HG02678 (cell line): ENCODE measurements at regions not wholly inside any gene's neighbourhood (a gene's known extent, or its start where the extent isn't known, plus 50 kb on each side); places are given as distances from the start of the nearest gene placed in this dataset.
"Not testable (repeated sequence)": the region's sequence is repeated elsewhere in the genome, so short reads cannot be mapped to it uniquely, and the experiment has no call there.

ENCODE experiments used
- ATAC-seq: cut with Tn5 transposase; IDR thresholded peaks from one replicate; pipeline ENCODE4 v1.9.1; 2021; ENCODE audit warnings: mild to moderate bottlenecking, moderate library complexity; ENCODE audit not compliant: unreplicated experiment

DNA sequence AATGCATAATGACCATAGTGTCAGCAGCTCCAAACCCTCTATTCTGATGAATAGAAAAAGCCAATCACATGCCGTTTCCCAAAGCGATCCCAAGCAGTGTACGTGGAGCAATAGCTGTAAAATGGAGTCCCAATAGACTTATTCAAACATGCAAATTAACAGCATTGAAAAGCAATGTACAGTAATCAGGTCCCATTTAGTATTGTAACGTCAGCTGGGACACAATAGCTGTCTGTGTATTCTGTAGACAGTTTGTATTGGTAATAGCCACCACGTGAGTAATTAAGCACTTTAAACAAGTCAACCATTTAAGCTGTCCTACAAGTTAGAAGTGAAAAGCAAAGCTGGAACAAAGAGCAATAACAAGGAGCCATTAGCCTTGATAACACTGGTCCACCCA lies 698.2 kb downstream of the PCDH17 start:
- ATAC-seq, result no peak

DNA sequence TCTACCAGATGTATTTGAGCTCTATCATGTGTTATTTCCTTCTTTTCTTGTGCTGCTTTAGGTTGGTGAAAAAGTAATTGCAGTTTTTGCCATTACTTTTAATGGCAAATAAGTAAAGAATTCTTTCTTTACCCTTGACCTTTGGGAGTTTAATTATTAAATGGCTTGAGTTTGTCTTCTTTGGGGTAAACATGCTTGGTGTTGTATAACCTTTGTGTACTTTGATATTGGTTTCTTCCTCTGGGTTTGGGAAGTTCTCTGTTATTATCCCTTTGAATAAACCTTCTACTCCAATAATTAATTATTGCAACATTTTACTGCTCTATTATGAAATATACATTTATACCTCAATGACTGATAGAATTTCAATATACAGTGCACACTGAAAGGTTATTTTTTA lies 709.4 kb downstream of the PCDH17 start:
- no peak for ATAC-seq

DNA sequence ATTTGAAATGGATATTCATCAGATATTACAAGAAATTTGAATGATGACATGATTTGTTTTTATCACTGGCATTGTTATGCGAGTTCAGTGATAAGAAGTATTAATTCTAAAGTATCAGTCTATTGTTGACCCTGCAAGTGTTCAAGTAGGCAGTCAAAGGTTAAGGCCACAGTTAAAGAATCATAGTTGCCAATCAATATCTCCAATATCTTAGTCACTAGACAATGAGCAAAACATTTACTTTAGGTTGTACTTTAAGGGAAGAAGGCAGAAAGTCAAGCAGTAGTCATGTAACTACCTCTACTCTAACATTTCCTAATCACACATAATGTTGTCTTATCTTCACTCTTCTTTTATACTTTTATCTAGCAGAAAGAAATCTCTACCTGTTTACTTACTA lies 709.8 kb downstream of the PCDH17 start:
- ATAC-seq, result no peak

DNA sequence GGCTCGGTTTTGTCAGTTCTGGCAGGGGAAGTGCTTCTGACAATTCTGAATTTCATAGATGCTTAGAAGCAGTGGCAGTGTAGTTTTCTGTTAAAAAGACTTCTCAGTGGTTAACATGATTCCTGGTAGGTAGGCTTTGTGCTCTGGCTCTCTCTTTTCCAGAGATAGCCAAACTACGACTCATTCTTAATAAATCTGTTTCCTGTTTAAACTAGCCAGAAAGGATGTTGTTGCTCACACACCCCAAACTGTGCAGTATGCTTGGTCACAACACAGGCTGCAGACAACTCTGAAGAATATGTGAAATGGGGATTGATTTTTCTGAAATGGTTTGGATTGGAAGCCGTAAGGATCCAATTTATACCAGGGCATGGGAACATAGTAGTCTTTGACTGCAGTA lies 711.5 kb downstream of the PCDH17 start:
- ATAC-seq, result no peak

DNA sequence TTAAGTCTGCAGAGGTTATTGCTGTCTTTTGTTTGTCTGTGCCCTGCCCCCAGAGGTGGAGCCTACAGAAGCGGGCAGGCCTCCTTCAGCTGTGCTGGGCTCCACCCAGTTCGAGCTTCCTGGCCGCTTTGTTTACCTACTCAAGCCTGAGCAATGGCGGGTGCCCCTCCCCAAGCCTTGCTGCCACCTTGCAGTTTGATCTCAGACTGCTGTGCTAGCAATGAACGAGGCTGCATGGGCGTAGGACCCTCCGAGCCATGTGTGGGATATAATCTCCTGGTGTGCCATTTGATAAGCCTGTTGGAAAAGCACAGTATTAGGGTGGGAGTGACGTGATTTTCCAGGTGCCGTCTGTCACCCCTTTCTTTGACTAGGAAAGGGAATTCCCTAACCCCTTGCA lies 720.6 kb downstream of the PCDH17 start:
- not testable (repeated sequence) for ATAC-seq

DNA sequence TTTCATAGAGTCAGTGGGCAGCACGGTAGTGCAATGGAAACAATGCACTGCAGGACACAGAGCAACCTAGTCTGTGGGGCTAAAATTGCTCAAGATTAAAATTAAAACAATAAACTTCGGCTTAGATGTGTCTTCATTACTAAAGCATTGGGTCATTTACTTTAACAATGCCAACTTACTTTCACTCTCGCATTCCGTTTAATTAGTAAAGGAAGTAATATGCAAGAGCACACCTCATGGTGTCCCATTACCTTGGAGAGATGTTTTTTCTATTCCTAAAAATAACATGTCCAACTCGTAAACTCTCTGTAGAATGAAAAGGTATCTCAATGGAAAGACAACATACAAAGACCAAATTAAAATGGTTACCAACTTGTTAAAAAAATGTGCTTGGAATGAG lies 738.4 kb downstream of the PCDH17 start:
- ATAC-seq, result no peak

DNA sequence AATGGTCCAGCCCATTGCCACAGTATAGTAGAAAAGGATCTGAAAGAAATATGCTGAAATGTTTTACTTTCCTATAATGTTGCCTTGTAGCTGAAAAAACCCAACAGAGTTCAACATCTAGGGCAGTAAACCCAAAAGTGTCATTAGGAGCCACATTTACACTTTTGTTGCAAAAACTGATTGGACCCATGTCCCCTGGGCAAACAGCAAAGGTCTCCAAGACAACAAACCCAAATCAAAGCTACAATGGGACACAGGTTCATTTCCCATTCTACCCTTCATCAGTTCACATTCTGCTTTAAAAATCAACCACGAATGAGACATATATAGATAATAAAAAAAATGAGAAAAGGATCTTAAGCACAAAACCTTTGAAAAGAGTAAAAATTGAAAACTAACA lies 744.8 kb downstream of the PCDH17 start:
- ATAC-seq, result no peak

DNA sequence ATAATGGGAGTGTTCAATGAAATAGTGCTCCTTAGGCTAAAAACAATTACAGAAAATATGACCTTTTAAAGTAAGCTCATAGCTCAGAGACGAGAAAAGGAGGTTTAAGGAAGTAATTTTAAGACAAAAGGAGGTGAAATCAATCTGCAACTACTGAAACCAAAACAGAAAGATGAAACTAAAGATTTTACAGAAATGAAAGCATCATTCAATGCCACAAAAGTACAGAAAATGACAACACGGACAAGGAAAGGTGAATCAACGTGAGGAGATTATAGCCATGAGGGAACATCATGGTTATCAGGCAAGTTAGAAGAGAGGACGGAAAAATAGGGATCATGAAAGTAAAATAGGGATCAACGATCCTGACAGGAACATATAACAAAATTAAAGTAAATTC lies 745.2 kb downstream of the PCDH17 start:
- ATAC-seq, result no peak

DNA sequence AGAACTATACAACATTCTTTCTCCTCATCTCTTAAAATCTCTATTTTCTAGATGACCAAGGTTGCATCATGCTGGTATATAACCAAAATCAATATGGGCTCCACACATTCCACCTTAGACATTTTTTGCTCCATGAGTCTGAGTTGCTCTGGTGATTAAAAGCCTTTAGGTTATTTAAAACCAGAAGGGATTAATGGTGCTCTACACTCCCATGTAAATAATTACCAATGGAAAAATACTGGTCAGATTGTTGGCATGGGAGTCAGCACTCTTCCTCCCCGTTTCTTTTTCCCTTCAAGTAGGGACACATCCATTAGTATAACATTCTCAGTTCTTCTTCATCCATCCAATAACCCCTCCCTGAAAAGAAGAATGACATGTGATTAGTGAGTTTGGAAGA lies 747.7 kb downstream of the PCDH17 start:
- no peak for ATAC-seq

DNA sequence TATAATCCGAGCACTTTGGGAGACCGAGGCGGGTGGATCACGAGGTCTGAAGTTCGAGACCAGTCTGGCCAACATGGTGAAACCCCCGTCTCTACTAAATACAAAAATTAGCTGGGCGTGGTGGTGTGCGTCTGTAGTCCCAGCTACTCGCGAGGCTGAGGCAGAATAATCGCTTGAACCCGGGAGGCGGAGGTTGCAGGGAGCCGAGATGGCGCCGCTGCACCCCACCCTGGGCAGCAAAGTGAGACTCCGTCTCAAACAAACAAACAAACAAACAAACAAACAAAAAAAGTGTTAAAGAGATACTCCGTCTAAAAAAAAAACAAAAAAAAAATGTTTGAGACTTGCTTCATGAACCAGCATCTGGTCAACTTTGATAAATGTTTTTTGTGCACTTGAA lies 753.8 kb downstream of the PCDH17 start:
- not testable (repeated sequence) for ATAC-seq

DNA sequence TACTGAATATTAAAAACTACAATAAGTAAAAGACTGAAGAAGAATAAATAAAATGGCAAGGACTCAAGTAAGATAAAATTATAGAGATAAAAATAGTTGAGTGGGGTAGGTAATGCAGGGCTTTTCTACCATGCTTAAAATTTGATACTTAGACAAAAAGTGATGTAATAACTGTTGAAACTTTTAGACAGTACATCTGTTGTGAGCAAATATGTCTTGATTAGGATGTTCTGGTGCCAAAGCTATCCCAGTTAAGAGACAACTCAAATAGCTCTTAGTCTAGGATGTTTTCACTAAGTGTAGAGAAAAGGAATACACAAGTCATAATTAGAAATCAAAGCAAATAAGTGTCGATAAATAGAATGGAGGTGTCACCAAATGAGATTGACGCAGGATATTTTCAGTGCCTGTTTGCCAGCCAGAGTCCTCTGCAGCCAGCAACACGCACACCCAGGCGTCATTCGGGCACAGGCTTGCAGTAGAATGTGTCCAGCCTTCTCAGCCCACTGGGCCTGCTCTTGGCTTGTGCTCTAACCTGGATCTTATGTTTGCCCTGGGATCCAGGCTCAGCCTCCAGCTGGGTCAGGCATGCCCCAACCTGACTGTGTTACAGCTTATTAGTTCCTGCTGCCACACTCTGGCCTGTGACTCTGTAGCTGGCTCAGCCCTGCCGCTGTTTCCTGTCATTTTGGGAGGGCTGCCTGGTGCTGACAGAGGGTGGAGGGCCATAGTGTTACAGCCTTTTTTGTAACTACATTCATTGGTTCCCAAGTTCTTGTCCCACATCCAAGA lies 766.2 kb downstream of the PCDH17 start:
- no peak for ATAC-seq

DNA sequence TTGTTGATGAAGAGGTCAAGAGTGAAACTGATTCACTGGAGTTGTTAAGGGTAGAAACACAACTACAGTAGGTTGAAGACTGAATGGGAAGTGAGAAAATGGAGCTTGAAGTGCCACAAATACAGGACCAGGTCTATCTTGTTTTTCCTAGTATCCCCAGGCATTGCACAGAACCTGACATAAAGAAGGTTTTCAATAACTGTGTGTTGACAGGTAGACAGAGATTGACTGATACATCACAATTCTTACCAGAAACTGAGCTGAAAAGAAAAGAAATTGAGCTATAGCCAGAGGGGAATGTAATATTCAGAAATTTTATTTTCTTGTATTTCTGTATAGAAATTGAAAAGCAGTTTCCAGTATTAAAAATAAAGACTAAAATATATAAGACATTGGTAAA lies 767.7 kb downstream of the PCDH17 start:
- ATAC-seq, result no peak

DNA sequence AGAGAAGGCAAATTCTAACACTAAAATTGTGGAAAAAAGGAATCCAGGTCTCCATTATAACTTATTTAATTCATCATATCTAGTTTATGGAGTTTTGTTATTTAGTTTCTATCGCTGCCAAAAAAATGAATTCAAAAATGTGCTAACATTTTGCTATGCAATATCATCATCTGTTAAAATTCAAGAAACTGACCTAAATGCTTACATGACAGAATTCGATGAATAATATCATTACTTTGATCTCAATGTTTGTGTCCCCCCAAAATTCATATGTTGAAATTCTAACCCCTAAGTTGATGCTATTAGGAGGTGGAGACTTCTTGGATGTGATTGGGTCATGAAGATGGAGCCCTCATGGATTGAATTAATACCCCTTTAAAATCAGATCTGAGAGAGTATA lies 775.0 kb downstream of the PCDH17 start:
- ATAC-seq, result no peak

DNA sequence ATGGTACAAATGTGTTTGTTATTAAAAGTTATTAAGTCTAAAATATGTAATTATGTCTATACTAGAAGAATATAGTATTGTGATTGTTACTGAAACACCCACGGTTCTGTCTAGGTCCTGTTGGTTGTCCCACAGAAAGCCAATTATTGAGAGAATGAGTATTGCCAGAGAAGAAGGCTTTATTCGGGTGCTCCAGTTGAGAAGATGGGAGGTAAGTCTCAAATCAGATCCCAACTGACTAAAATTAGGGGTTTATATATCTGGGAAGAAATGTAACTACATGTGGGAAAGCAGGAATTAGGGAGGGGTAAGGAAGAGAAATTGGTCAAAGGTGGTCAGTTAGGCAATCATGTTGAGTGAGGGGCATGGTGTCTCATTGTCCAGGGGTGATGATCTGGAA lies 798.4 kb downstream of the PCDH17 start:
- ATAC-seq, result no peak

DNA sequence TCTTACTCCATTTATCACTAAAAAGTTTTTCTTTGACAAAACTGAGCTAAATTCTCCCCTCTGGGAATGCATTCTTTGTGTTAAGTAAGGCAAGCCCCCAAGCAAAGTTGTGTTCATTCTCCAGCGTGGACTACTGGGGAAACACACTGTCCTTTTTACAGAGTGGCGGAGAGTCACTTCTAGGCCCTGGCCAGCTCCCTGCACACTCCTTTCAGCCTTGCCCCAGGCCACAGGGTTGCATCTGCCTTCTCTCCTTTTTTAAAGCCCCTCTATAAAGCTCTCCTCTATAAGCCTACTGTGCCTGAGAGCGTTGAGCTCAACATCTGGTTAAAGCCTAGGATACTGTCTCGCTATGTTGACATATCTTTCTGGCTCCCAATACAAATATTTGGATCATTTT lies 803.4 kb downstream of the PCDH17 start:
- ATAC-seq, result no peak

DNA sequence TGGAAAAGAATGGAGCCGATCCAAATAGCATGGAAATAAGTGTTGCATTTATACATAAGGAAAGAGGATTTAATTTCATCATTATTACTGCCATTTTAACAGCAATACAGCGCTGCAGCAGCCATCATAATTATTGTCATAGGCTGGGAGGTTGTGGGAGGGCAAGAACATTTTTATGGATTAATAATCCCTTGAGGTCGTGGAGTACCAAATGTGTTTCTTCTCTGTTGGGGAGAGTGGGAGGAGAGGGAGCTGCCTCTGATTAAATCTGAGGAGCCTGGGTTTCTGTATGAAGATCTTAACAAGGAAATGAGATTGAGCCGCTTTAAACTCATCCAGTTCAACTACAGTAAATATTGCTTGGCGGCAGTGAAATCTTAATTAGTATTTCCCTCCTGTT lies 805.9 kb downstream of the PCDH17 start:
- no peak for ATAC-seq

DNA sequence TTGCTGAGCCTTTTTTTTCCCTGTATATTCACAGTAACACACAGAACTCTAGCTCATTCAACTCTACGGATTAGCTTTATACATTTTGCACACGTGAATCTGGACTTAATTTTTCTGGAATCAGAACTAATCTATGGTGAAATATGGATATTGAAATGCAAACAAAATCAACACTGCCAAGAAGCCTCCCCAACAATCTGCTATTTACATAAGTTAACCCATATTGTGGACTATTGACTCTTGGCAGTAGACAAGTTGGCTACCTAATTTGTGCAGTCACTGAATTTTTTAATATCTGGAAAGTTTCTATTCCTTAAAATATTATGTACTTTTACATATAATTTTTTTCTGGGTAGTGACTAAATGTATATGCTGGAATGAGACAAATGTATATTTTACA lies 815.4 kb downstream of the PCDH17 start:
- ATAC-seq, result no peak

DNA sequence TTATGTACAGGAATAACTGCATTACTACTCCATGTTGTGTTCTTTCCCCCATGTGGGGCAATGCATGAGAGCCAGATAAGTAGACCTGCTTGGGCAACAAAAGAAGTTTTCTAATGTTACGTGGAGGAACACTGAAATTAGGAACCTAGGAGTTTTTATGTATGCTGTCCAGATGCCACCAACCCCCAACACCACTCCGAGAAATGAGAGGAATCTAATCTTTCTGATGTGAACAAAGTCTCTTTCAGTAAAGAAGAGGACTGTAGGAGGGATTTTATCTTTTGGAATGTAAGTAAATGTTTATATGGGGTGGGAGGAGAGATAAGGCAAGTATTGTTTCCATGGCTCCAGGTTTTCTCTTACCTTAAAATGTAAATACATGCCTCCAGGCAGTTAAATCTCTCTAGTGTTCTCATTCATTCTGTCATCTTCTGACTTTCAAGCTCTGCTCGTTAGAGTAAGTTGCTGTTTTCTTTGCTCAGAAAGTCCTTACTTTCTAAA lies 820.6 kb downstream of the PCDH17 start:
- no peak for ATAC-seq

DNA sequence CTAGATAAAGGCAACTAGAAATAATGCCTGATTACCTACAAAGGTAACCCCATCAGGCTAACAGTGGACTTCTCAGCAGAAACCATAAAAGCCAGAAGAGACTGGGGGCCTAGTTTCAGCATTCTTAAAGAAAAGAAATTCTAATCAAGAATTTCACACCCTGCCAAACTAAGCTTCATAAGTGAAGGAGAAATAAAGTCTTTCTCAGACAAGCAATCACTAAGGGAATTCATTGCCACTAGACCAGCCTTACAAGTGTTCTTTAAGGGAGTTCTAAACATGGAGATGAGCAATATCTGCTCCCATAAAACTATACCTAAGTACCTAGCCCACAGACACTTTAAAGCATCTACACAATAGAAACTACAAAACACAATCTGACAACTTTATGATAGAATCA lies 823.5 kb downstream of the PCDH17 start:
- no peak for ATAC-seq

DNA sequence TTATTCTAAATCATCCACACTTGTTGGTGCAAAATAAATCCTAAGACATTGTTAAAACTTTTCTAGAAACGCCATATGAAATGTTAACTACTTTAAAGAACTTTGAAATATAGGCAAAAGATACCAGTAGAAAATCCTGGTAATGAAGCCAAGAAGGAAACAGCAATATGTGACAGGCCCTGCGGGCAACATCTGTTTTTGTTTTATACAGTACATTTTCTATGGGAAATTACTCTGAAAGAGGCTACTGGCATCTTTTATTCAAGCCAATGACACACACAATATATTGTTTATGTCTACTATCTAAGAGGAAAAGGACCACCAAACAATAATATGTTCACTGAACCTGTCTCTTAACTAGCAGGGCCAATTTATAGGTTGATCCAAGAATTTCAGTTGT lies 829.7 kb downstream of the PCDH17 start:
- ATAC-seq, result no peak

DNA sequence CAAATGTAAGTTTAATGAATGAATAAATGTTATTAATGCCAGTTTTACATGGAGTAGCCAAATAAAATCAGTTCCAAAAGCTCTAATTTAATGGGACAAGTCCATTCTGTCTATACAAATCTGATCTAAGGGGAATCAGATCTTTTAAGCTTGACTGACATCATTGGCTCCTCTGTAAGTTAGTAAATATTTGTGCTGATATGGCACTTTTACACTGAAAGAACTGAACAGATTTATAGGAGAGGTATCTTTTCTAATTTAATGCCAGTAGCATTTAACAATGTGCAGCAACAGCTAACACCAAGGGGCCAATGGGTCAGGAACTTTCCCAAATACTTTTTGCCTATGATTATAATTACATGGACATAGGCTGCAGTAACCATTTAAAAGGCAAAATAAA lies 832.3 kb downstream of the PCDH17 start:
- ATAC-seq, result no peak

DNA sequence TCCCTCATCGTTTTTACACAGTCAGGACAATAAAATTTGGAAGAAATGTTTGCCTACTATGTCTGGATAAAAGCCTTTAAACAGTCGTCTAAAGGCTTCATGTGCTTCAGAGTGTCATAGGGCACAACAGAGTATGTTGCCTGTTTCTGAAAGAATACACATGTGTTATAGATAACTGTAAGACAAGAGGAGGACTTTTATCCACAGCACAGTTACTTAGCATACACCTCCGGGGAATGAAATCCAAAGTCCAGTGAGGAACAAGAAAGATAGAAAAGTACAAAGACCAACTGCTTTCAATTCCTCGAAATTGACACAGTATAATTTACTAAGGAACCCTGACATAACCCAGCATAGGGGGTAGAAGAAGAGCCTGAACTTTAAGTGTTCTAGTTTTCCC lies 835.6 kb downstream of the PCDH17 start:
- ATAC-seq, result no peak

DNA sequence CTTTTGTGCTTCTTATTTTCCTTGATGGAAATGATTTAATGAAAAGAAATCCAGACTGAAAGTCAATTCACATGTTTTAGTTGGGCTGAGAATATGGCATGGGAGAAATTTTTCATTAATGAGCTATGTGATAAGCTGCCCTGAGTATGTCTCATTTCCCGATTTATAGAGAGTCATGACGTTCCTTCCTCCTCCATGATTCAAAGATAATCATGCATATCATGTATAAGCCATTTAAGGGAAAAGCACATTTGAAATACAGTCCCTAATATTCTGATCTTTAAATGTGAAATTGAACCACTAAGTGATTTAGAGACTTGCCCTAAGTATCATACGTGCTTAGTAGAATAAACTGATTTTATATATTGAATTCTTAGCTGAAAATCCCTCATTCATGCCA lies 840.9 kb downstream of the PCDH17 start:
- no peak for ATAC-seq
